GM18870 (cell line): ENCODE measurements at regions not wholly inside any gene's neighbourhood (a gene's known extent, or its start where the extent isn't known, plus 50 kb on each side); places are given as distances from the start of the nearest gene placed in this dataset.
"Not testable (repeated sequence)": the region's sequence is repeated elsewhere in the genome, so short reads cannot be mapped to it uniquely, and the experiment has no call there.

Experiments
- ATAC-seq: cut with Tn5 transposase; IDR thresholded peaks from one replicate; pipeline ENCODE4 v1.9.1; 2021; ENCODE audit warnings: moderate library complexity; ENCODE audit not compliant: unreplicated experiment

DNA sequence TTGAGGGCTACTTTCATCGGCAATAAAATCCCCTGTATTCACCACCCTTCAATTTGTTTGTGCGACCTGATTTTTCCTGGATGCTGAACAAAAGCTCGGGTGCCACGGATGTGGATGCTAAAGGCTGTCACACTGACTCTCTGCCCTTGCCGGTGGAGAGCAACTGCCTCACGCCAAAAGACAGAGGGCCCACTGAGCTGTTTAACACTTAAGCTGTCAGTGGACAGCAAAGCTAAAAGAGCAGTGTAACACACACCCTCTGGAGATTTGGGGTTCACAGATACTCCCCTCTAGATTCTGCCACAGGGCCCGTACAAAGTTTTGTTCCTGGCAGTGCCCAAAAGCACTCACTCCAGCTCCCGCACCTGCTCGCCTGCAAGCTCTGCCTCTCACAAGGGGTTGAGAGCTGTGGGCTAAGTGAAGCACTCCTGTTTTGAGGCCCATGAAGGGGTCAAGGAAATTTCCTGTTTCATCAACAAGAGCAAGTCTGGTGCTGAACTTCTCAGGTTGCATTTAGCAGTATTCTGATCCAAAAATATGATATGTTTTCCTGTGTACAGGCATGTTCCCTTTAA lies 1571.9 kb downstream of the ADGRL3 start:
- ATAC-seq, result no peak

GRCh38 chr4:62740296-62740695 lies 1540.2 kb downstream of the ADGRL3 start:
- no peak for ATAC-seq

- no peak for ATAC-seq
These were observed 1517.0 kb downstream of the ADGRL3 start for GRCh38 chr4:62717154-62717553.

DNA sequence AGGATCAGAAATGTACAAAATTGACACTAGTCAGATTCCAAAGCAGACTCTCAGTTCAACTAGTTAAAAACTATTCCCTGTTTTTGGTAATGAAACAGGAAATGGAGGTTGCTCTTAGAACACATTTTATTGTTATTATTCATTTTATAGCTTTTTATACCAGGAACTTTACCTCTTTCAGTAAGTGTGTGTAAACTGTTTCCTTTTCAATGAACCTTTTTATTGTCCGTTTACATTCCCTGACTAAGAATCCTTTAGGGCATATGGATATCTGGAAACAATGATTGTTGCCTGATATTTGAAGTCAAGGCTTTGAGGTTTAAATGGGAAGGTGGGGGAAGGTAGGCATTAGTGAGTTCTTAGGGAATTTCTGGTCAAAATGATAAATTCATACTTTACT lies 1511.4 kb downstream of the ADGRL3 start:
- no peak for ATAC-seq

GRCh38 chr4:62709618-62710252 lies 1509.6 kb downstream of the ADGRL3 start:
- no peak for ATAC-seq

GRCh38 chr4:62706423-62706822 lies 1506.3 kb downstream of the ADGRL3 start:
- ATAC-seq, result no peak

DNA sequence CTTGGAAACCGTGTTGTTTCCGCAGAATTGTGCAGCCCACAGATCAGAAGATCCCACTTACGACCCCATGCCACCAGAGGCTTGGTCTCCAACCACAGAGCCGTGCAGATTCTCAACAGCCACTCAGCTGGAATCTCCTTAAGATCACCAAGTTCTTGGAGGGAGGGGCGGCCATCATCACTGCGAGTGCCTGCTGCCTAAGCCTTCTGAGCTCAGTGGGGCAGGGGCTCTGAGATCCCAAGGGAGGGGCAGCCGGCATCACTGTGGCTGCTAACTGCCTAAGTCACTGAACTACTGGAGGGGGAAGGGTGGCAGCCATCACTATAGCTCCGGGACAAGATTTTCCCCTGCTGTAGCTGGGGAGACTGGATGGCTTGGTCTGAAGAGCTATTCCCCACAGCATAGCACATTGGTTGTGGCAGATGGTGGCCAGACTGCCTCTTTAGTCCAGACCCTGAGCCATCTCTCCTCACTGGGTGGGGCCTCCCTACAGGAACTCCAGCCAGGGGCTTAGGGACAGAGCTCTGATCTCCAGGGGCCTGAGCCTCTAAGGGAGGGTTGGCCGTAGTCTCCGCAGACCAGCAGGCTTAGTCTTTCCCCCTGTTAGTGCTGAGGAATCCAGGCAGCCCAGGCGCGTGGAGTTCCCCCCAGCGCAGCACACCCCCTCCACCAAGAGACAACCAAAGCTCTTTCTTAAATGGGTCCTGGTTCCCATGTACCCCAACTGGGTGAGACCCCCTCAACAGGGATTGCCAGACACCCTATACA lies 1483.9 kb downstream of the ADGRL3 start:
- no peak for ATAC-seq

GRCh38 chr4:62676962-62677361 lies 1476.8 kb downstream of the ADGRL3 start:
- no peak for ATAC-seq

- no peak for ATAC-seq
These were observed 1470.4 kb downstream of the ADGRL3 start for GRCh38 chr4:62670514-62670913.

DNA sequence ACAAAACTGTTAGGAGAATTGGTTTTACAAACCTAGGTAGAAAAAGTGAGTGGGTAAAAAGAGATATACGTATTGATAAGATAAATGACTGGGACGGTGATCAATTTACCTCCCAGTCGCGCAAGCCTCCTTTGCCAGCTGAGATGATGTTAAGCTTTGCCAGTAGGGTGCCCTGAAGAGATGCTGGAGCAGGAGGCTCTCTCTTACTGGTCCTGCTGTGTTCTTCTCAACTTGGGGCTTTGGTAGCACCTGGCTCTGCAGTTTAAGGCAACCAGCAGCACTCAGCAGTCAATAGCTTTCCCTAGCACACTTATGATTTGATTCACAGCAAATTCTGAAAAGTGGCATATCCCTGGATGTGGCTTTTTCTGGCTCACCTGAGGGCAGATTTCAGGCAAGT lies 1461.7 kb downstream of the ADGRL3 start:
- ATAC-seq, result no peak

DNA sequence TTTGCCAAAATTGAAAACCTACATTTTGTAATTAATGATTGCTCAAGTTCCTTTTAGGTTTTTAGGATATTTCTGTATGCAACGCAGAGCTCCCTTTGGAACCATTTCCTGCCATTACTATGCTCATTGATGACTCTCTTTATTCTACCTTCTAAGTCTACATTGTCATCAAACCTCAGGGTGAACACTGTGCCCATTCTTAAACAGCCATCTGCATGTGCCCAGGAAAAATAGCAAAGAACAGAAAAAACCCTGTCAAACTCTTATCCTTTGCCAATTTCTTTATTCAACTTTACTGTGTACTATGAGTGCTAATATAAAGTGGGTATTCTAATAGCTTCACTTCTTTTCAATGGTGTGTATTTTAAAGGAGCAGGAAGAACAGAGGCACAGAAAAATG lies 1455.9 kb downstream of the ADGRL3 start:
- ATAC-seq, result no peak

DNA sequence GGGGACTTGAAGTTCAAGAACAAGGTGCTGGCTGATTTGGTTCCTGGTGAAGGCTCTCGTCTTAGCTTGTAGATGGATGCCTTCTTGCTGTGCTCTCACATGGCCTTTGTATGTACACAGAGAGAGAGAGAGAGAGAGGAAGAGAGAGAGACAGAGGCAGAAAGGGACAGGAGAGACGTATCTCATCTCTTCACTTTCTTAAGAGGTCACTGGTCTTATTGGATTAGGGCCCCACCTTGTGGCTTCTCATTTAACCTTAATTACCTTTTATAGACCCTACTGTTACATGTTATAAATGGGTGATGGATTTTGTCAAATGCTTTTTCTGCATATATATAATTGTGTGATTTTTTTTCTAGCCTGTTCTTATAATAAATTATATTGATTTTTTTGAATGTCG lies 1444.2 kb downstream of the ADGRL3 start:
- ATAC-seq, result no peak

DNA sequence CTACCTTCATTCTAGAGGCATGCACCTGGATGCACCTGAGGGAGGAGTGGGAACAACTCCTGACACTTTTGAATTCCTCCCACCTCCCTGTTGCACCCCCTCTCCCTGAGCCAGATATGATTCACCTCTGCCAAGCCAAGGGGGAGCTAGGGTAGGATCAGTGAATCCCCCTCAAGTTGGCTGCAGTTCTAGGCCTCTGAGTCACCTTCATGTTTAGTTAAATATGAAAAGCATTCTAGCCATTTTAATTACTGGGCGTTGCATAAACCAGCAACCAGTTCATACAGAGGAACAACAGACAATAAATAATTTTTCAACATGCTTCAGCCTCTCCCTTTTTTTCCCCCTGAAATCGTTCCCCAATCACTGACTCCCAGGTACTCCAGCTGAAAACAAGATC lies 1440.2 kb downstream of the ADGRL3 start:
- no peak for ATAC-seq

GRCh38 chr4:62627671-62628070 lies 1427.5 kb downstream of the ADGRL3 start:
- ATAC-seq, result no peak

GRCh38 chr4:62627141-62627540 lies 1427.0 kb downstream of the ADGRL3 start:
- no peak for ATAC-seq

DNA sequence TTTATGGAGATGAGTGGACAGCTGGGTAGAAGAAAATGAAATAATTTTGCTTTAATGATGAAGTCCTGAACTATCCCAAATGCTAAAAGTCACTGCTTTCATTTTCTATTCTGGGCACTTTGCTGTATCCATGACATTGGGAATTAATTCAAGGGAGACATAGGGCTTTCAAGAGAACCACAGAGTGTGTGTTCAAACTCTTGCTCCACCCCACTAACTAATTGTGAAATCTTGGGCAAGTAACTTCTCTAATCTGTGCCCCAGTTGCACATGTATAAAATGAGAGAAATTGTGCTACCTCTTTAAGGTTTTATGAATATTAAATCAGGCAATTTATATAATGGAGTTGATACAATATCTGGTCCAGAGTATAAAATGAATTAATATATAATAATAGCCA lies 1422.0 kb downstream of the ADGRL3 start:
- ATAC-seq, result no peak

DNA sequence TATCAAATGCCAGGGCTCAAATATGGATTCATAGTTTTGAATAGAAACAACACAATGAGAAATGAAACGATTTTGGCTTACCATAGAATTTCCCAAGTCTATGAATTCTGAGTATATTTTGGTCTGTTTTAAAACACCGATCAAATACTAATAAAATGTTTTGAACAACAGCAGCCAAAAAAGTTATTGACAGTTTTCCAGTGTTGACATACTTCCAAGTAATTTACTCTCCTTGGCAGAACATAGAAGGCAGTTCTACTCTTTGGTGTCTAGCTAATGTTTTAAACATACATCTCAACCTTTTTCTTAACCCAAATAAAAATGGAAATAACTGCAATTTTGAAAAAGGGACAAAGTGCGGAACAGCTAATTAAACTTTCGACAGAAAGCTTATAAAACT lies 1419.8 kb downstream of the ADGRL3 start:
- no peak for ATAC-seq

DNA sequence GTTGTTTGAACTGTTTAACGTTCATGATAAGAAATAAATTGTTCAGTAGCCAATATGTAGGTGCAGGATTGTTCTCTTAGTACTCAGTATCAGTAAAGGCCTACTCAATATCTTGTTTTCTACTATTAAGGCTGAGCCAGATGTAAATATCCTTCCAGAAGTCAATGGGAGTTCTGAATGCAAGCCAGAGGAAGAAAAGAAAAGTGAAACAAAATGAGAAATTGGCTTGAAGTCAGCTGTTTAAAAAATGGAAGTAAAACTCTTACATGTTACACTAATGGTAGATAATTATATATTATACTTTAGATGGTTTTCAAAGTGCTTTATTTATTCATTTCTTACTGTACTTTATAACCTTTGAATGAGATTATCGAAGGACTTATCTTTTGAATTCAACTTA lies 1417.9 kb downstream of the ADGRL3 start:
- no peak for ATAC-seq

GRCh38 chr4:62601737-62602136 lies 1401.6 kb downstream of the ADGRL3 start:
- no peak for ATAC-seq

- ATAC-seq, result not testable (repeated sequence)
These were observed 1395.1 kb downstream of the ADGRL3 start for GRCh38 chr4:62595265-62595664.

DNA sequence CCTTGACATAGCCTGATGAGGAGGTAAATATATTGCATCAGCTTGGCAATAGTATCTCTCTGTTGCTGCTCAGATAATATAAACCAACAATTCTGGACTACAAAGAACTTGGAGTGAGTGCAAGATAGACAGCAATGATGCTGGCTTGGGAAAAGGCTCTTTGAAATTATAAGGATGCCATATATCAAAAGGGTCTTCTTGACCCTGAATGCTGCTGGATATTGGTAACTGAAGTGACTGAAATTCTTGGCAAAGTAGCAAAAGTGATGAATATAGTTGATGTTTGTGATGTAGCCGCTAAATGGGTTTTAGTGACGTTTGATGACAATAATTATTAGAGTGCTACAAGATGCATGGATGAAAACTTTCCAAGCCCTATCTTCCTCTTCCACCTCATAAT lies 1391.6 kb downstream of the ADGRL3 start:
- ATAC-seq, result no peak

DNA sequence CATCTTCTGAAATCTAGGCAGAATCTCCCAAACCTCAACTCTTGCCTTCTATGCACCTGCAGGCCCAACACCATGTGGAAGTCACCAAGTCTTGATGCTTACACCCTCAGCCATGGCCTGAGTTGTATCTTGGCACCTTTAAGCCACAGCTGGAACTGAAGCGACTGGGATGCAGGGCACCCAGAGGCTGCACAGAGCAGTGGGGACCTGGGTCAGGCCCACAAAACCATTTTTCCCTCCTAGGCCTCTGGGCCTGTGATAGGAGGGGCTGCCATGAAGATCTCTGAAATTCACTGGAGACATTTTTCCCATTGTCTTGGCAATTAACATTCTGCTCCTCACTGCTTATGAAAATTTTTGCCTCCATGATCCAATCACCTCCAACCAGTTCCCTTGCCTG lies 1388.5 kb downstream of the ADGRL3 start:
- ATAC-seq, result no peak
